Activated B cell treated with CpG ODN at 0.5 μM for 24 hours (primary cell): ENCODE measurements at regions not wholly inside any gene's neighbourhood (a gene's known extent, or its start where the extent isn't known, plus 50 kb on each side); places are given as distances from the start of the nearest gene placed in this dataset.

Experiments
- ATAC-seq: fragments of 200-7000 bp; cut with Tn5 transposase; one replicate; pipeline ENCODE4 v1.10.0; 2021; ENCODE audit warnings: low read depth, mild to moderate bottlenecking, moderate library complexity
- CTCF ChIA-PET: fragments of 350-600 bp; sonication (Branson Sonifier 250); formaldehyde crosslinking; loops from one replicate; lab custom pipeline; 2021; ENCODE audit warnings: antibody characterized with exemption; lab: Charles Lee
- POLR2A ChIA-PET: fragments of 350-600 bp; sonication (Branson Sonifier 250); formaldehyde crosslinking; loops from one replicate; lab custom pipeline; 2021; ENCODE audit warnings: antibody characterized with exemption; lab: Charles Lee
- DNase-seq: peaks from one replicate; pipeline ENCODE4 v3.0.0; 2022
- H3K27ac Mint-ChIP-seq: one replicate; pipeline ENCODE4 v1.8.0; 2020; ENCODE audit warnings: mixed read lengths
- H3K27me3 Mint-ChIP-seq: one replicate; pipeline ENCODE4 v1.8.0; 2021; ENCODE audit warnings: mixed read lengths
- H3K36me3 Mint-ChIP-seq: one replicate; pipeline ENCODE4 v1.8.0; 2021; ENCODE audit warnings: low read depth, mixed read lengths
- H3K4me1 Mint-ChIP-seq: one replicate; pipeline ENCODE4 v1.8.0; 2021; ENCODE audit warnings: mixed read lengths
- H3K4me3 Mint-ChIP-seq: one replicate; pipeline ENCODE4 v1.8.0; 2020; ENCODE audit warnings: mild to moderate bottlenecking, mixed read lengths
- H3K9me3 Mint-ChIP-seq: one replicate; pipeline ENCODE4 v1.8.0; 2020; ENCODE audit warnings: mixed read lengths
- intact Hi-C: fragments of 100-400 bp; cut with micrococcal nuclease; formaldehyde crosslinking; loops from one replicate; pipeline ENCODE4 v1.15.1; 2024
- TF ChIP-seq, protein P1 (sequence below): fragments of 200-600 bp; IDR thresholded peaks from one replicate; pipeline ENCODE4 v1.8.0; 2022; ENCODE audit warnings: antibody characterized with exemption, mild to moderate bottlenecking

DNA sequence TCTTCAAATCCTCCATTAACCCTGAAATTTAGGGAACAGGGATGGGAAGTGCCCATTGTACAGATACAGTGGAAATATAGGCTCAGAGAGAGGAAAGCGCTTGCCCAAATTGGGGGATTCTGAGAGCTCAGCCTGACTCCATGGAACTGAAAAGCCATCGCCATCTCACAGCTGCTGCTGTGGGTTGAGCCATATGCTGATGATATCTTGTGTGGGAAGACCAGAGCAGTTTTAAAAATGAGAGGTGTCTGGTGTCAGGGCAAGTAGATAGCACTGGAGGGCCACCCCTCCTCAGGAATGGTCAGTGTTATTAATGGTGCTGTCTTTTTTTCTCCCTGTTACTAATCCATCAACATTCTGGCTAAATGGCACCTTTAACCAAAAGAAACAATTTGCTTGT is 50.9 kb upstream of the C5orf58 start:
- ChIA-PET CTCF (no interaction called here), POLR2A (no interaction called here)
- Mint-ChIP-seq H3K27me3 (peaks cover 2% of the 10 kb centered on the region), H3K9me3 (no peaks in the 10 kb centered on the region), H3K27ac (no peak overlapping the region), H3K4me3 (no peak overlapping the region), H3K36me3 (no peaks in the 10 kb centered on the region), H3K4me1 (no peaks in the 10 kb centered on the region)
- intact Hi-C loops: no loop called here
- TF ChIP-seq, protein P1, sequence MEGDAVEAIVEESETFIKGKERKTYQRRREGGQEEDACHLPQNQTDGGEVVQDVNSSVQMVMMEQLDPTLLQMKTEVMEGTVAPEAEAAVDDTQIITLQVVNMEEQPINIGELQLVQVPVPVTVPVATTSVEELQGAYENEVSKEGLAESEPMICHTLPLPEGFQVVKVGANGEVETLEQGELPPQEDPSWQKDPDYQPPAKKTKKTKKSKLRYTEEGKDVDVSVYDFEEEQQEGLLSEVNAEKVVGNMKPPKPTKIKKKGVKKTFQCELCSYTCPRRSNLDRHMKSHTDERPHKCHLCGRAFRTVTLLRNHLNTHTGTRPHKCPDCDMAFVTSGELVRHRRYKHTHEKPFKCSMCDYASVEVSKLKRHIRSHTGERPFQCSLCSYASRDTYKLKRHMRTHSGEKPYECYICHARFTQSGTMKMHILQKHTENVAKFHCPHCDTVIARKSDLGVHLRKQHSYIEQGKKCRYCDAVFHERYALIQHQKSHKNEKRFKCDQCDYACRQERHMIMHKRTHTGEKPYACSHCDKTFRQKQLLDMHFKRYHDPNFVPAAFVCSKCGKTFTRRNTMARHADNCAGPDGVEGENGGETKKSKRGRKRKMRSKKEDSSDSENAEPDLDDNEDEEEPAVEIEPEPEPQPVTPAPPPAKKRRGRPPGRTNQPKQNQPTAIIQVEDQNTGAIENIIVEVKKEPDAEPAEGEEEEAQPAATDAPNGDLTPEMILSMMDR: no peak
- ATAC-seq (no peak), DNase-seq (no peak)

DNA sequence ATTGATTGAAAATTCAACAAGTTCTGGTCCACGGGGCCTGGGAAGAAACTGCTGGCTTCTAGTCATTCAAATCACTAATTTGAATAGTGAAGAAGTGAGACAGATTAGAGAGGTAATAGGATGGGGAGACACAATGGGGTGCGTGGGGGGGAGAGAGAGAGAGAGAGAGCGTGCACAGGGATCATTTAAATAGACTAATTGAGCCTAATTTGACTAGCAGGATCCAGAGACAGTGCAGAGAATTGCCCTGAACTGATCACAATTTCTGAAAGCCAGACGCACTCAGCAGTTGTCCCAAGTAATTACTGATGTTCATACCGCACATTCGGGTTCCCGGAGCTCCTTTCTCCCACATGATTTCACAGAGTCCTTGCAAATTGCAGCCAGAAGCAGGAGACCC is 50.3 kb upstream of the C5orf58 start:
- ChIA-PET CTCF (no interaction called here), POLR2A (no interaction called here)
- Mint-ChIP-seq H3K9me3 (no peaks in the 10 kb centered on the region), H3K4me3 (no peak overlapping the region), H3K27me3 (peaks cover 2% of the 10 kb centered on the region), H3K27ac (no peak overlapping the region), H3K4me1 (no peaks in the 10 kb centered on the region), H3K36me3 (no peaks in the 10 kb centered on the region)
- no peak for ATAC-seq
- DNase-seq: no peak
- intact Hi-C loops: no loop called here
- TF ChIP-seq, protein P1: no peak
